Cardiac muscle cell (in vitro differentiated cells and primary cell): ENCODE measurements at regions not wholly inside any gene's neighbourhood (a gene's known extent, or its start where the extent isn't known, plus 50 kb on each side); places are given as distances from the start of the nearest gene placed in this dataset.

Experiments used
- DNase-seq, 2 donors: peaks; one replicate each; pipeline versions ENCODE4 v3.0.0 to v3.0.0-alpha.2; 2010 to 2017; ENCODE audit warnings: low read depth in 1 of 2, low spot score in 1 of 2
- H3K27ac ChIP-seq: fragments of 200-600 bp; sonication (generic); 2 replicates; pipeline ENCODE4 v1.5.1; 2016
- H3K27me3 ChIP-seq: fragments of 200-600 bp; sonication (generic); 2 replicates; pipeline ENCODE4 v1.6.0; 2016; ENCODE audit warnings: control low read depth
- H3K36me3 ChIP-seq: fragments of 200-600 bp; sonication (generic); 2 replicates; pipeline ENCODE4 v1.5.1; 2016; ENCODE audit warnings: control low read depth
- H3K4me1 ChIP-seq: fragments of 200-600 bp; sonication (generic); 2 replicates; pipeline ENCODE4 v1.8.1; 2017; ENCODE audit warnings: low read depth, mild to moderate bottlenecking, mixed run types
- H3K4me3 ChIP-seq: fragments of 200-600 bp; sonication (generic); 2 replicates; pipeline ENCODE4 v1.5.1; 2016; ENCODE audit warnings: mild to moderate bottlenecking
- H3K9me3 ChIP-seq: fragments of 200-600 bp; sonication (generic); 2 replicates; pipeline ENCODE4 v1.5.1; 2017; ENCODE audit warnings: low read depth, mild to moderate bottlenecking, control low read depth
- CTCF ChIP-seq: IDR thresholded peaks from 2 replicates; pipeline ENCODE4 v1.5.1; 2012; ENCODE audit warnings: low read depth, mild to moderate bottlenecking, low read length

GRCh38 chr2:15840148-15840547 is 100.2 kb upstream of the MYCN start:
- Histone ChIP-seq H3K27me3 (no peaks in the 10 kb centered on the region), H3K9me3 (no peaks in the 10 kb centered on the region), H3K4me1 (peaks cover 11% of the 10 kb centered on the region), H3K27ac (no peak overlapping the region), H3K4me3 (no peak overlapping the region), H3K36me3 (no peaks in the 10 kb centered on the region)
- TF ChIP-seq CTCF: no peak
- DNase-seq: peak in 1 of 2 donors; percentile 2

- no peaks in the 10 kb centered on the region for H3K36me3 ChIP-seq
- H3K9me3 ChIP-seq: no peaks in the 10 kb centered on the region
- DNase-seq: no peak
- H3K4me3 ChIP-seq: no peak overlapping the region
- H3K27ac ChIP-seq: no peak overlapping the region
- H3K4me1 ChIP-seq: peaks cover 11% of the 10 kb centered on the region
- TF ChIP-seq CTCF: no peak
- no peaks in the 10 kb centered on the region for H3K27me3 ChIP-seq
These were observed 99.4 kb upstream of the MYCN start for GRCh38 chr2:15840969-15841368.

GRCh38 chr2:15841776-15842560 is 98.4 kb upstream of the MYCN start:
- no peaks in the 10 kb centered on the region for H3K36me3 ChIP-seq
- H3K27ac ChIP-seq: no peak overlapping the region
- no peak for DNase-seq

GRCh38 chr2:15842758-15843666 is 97.3 kb upstream of the MYCN start:
- H3K9me3 ChIP-seq: no peaks in the 10 kb centered on the region
- H3K27ac ChIP-seq: no peak overlapping the region
- H3K4me1 ChIP-seq: peaks cover 11% of the 10 kb centered on the region
- no peak overlapping the region for H3K4me3 ChIP-seq
- TF ChIP-seq CTCF: no peak
- H3K36me3 ChIP-seq: no peaks in the 10 kb centered on the region
- no peak for DNase-seq
- H3K27me3 ChIP-seq: no peaks in the 10 kb centered on the region

More at GRCh38 chr2:15841776-15842560, 98.4 kb upstream of the MYCN start:
- no peak for TF ChIP-seq CTCF
- no peaks in the 10 kb centered on the region for H3K9me3 ChIP-seq
- peaks cover 11% of the 10 kb centered on the region for H3K4me1 ChIP-seq
- H3K27me3 ChIP-seq: no peaks in the 10 kb centered on the region
- no peak overlapping the region for H3K4me3 ChIP-seq

GRCh38 chr2:15844211-15844801 is 96.0 kb upstream of the MYCN start:
- H3K27ac ChIP-seq: no peak overlapping the region
- H3K4me3 ChIP-seq: no peak overlapping the region

More at GRCh38 chr2:15844211-15844801, 96.0 kb upstream of the MYCN start:
- H3K4me1 ChIP-seq: peaks cover 11% of the 10 kb centered on the region
- TF ChIP-seq CTCF: no peak
- DNase-seq: no peak
- no peaks in the 10 kb centered on the region for H3K36me3 ChIP-seq
- H3K27me3 ChIP-seq: no peaks in the 10 kb centered on the region
- no peaks in the 10 kb centered on the region for H3K9me3 ChIP-seq
